ENCODE measurements at regions not wholly inside any gene's neighbourhood (a gene's known extent, or its start where the extent isn't known, plus 50 kb on each side); places are given as distances from the start of the nearest gene placed in this dataset.

DNA sequence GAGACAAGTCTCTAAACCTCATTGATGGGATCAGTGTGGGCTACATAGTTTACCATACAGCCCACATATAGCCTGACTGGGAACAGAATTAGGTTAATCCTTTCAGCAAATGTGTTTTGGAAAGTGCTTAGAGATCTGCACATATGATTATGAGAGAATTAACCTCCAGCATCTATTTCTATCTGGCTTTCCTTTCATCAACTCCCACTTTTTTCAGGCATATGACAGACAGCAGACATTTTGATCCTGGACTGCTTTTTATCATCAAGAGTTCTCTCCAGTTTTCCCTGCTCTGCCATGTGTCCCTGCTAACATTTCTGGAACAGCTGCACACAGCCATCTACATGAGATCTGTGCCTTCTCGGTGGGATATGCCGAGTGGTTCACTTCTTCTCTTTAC is 139.5 kb upstream of the LRP1B start:
- Histone ChIP-seq H3K9me1 (replicated peaks; ENCODE audit: control insufficient read depth, extremely low read depth, insufficient read depth, low read length) (no peaks in the 10 kb centered on the region), H3K4me3 (replicated peaks in 1 of 3; ENCODE audit: insufficient read depth in 1 of 3, low read depth in 1 of 3, low read length in 3 of 3) (no peak overlapping the region), H2AFZ (ENCODE audit: low read depth, low read length) (no peak overlapping the region), H3K4me2 (ENCODE audit: insufficient read depth, low read length) (no peak overlapping the region), H3K36me3 (ENCODE audit: control insufficient read depth in 2 of 2, extremely low read depth in 1 of 2, insufficient read depth in 2 of 2, low read length in 2 of 2) (no peaks in the 10 kb centered on the region), H3K79me2 (ENCODE audit: control insufficient read depth, insufficient read depth, low read length) (no peaks in the 10 kb centered on the region), H3K9me3 (replicated peaks; ENCODE audit: control insufficient read depth, insufficient read depth, low read length) (no peaks in the 10 kb centered on the region), H3K9ac (replicated peaks; ENCODE audit: extremely low read depth, insufficient read depth, low read length) (no peak overlapping the region), H3K27me3 (ENCODE audit: control insufficient read depth in 2 of 2, insufficient read depth in 2 of 2, low read length in 2 of 2) (no peaks in the 10 kb centered on the region), H3K4me1 (ENCODE audit: control insufficient read depth, extremely low read depth, insufficient read depth, low read length) (no peaks in the 10 kb centered on the region), H3K27ac (ENCODE audit: insufficient read depth, low read depth, low read length) (no peak overlapping the region), H4K20me1 (replicated peaks; ENCODE audit: control insufficient read depth, extremely low read depth, insufficient read depth, low read length) (no peaks in the 10 kb centered on the region)
- BruUV-seq (replicated peaks) = no TSS peak
- no peak for FAIRE-seq
- TF ChIP-seq FOS (IDR thresholded peaks at IDR 0.05; ENCODE audit: borderline replicate concordance, insufficient read depth, low read length) = no peak
- TF ChIP-seq POLR2A (IDR thresholded peaks at IDR 0.05; ENCODE audit: low read depth, low read length) = no peak
- TF ChIP-seq, protein P1, sequence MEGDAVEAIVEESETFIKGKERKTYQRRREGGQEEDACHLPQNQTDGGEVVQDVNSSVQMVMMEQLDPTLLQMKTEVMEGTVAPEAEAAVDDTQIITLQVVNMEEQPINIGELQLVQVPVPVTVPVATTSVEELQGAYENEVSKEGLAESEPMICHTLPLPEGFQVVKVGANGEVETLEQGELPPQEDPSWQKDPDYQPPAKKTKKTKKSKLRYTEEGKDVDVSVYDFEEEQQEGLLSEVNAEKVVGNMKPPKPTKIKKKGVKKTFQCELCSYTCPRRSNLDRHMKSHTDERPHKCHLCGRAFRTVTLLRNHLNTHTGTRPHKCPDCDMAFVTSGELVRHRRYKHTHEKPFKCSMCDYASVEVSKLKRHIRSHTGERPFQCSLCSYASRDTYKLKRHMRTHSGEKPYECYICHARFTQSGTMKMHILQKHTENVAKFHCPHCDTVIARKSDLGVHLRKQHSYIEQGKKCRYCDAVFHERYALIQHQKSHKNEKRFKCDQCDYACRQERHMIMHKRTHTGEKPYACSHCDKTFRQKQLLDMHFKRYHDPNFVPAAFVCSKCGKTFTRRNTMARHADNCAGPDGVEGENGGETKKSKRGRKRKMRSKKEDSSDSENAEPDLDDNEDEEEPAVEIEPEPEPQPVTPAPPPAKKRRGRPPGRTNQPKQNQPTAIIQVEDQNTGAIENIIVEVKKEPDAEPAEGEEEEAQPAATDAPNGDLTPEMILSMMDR (IDR thresholded peaks at IDR 0.05; ENCODE audit: extremely low read depth in 1 of 2, insufficient read depth in 1 of 2, low read depth in 1 of 2, low read length in 2 of 2) = no peak
- no peak for TF ChIP-seq MYC (IDR thresholded peaks at IDR 0.05; ENCODE audit: low read depth, low read length)
- TF ChIP-seq POLR2AphosphoS5 (IDR thresholded peaks at IDR 0.05; ENCODE audit: insufficient read depth, low read depth, low read length) = no peak
- TF ChIP-seq JUN (IDR thresholded peaks at IDR 0.05; ENCODE audit: borderline replicate concordance, insufficient read depth, insufficient read length, low read depth) = no peak
- TF ChIP-seq EZH2 (IDR thresholded peaks at IDR 0.05; ENCODE audit: borderline replicate concordance, low read depth, low read length, severe bottlenecking) = no peak
- TF ChIP-seq, protein P2, sequence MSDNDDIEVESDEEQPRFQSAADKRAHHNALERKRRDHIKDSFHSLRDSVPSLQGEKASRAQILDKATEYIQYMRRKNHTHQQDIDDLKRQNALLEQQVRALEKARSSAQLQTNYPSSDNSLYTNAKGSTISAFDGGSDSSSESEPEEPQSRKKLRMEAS (IDR thresholded peaks at IDR 0.05; ENCODE audit: insufficient read depth, insufficient read length) = no peak
- no peak for TF ChIP-seq GATA2 (IDR thresholded peaks at IDR 0.05; ENCODE audit: insufficient read depth, insufficient read length, low read depth, low read length)
- dilution Hi-C loops (cut with MboI; ENCODE audit: extremely low pct_ligation_motif_present, low sequenced_read_pairs) = no loop called here
- intact Hi-C loops (cut with micrococcal nuclease) = no loop called here
- POLR2A ChIA-PET = no interaction called here
- DNase-seq (ENCODE audit: low read depth, low spot score) = no peak
- CTCF ChIA-PET = no interaction called here

Measured in endothelial cell of umbilical vein (primary cell).